Colonic mucosa (tissue), 4 donors: ENCODE measurements at regions not wholly inside any gene's neighbourhood (a gene's known extent, or its start where the extent isn't known, plus 50 kb on each side); places are given as distances from the start of the nearest gene placed in this dataset.

ENCODE experiments used
- DNase-seq: peaks from one replicate; pipeline ENCODE4 v3.0.0-alpha.2; 2020
- H3K27ac ChIP-seq: fragments of 200-600 bp; one replicate; pipeline ENCODE4 v1.8.0; 2021
- H3K27me3 ChIP-seq: fragments of 200-600 bp; one replicate; pipeline ENCODE4 v1.8.0; 2021
- H3K36me3 ChIP-seq: fragments of 200-600 bp; one replicate; pipeline ENCODE4 v1.8.0; 2021
- H3K4me1 ChIP-seq: fragments of 200-600 bp; one replicate; pipeline ENCODE4 v1.8.0; 2021; ENCODE audit warnings: mild to moderate bottlenecking
- H3K4me3 ChIP-seq: fragments of 200-600 bp; one replicate; pipeline ENCODE4 v1.8.0; 2021
- H3K9ac ChIP-seq, 2 donors: one replicate each; pipeline ENCODE4 v1.7.0; 2013; ENCODE audit warnings: control low read depth in 2 of 2, low read depth in 2 of 2, low read length in 2 of 2
- H3K9me3 ChIP-seq: fragments of 200-600 bp; one replicate; pipeline ENCODE4 v1.8.0; 2021
- intact Hi-C: fragments of 100-400 bp; cut with DNase I; formaldehyde crosslinking; loops from one replicate; pipeline ENCODE4 v1.14.1; 2022
- TF ChIP-seq, protein P1 (sequence below): fragments of 200-600 bp; IDR thresholded peaks from one replicate; pipeline ENCODE4 v1.8.0; 2022; ENCODE audit warnings: antibody characterized with exemption, mild to moderate bottlenecking
- donor health status: healthy.
- donor health status: DM: no; HTN: no; CAD: no.
- donor health status: DM: no; HTN: no; CAD: no.

DNA sequence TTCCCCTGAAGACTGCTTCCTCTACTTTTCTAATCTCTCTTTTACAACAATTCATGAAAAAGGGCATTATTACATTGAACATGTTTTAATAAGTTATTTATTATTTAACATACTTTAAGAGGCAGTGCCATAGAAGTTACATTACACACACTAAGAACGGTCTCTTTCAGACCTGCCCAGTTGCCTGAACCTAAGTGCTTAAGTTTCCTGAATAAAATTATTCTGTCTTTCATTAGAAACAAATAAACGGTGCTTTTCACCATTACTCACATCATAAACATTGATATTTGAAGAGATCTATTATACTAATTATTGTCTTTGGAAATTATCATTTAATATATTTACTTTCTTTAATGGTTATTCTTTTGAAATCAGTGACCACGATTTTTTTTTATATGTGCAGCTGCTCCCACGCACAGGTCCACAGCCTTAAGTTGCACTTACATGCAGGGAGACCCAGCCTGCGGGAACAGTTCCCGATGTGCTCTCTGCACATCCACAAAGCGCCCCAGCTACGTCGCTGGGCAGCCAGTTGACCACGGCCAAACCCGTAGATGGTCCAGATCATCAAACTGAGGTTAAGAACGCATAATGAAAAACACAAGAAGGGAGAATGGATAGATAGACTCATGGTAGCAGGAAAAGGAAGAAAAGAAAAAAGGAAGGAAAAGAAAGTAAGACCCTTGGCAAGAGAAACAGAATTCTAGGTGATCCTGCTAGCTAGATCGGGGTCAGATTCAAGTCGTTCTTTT, 437.0 kb upstream of the MGMT start:
- no peak overlapping the region for H3K4me3 ChIP-seq
- DNase-seq = no peak
- no peak overlapping the region for H3K9ac ChIP-seq
- TF ChIP-seq, protein P1, sequence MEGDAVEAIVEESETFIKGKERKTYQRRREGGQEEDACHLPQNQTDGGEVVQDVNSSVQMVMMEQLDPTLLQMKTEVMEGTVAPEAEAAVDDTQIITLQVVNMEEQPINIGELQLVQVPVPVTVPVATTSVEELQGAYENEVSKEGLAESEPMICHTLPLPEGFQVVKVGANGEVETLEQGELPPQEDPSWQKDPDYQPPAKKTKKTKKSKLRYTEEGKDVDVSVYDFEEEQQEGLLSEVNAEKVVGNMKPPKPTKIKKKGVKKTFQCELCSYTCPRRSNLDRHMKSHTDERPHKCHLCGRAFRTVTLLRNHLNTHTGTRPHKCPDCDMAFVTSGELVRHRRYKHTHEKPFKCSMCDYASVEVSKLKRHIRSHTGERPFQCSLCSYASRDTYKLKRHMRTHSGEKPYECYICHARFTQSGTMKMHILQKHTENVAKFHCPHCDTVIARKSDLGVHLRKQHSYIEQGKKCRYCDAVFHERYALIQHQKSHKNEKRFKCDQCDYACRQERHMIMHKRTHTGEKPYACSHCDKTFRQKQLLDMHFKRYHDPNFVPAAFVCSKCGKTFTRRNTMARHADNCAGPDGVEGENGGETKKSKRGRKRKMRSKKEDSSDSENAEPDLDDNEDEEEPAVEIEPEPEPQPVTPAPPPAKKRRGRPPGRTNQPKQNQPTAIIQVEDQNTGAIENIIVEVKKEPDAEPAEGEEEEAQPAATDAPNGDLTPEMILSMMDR = no peak
- no peaks in the 10 kb centered on the region for H3K36me3 ChIP-seq
- H3K9me3 ChIP-seq = no peaks in the 10 kb centered on the region
- intact Hi-C loops = no loop called here
- no peak overlapping the region for H3K27ac ChIP-seq
- no peaks in the 10 kb centered on the region for H3K27me3 ChIP-seq
- H3K4me1 ChIP-seq = no peaks in the 10 kb centered on the region

GRCh38 chr10:129030603-129030895, 436.5 kb upstream of the MGMT start:
- intact Hi-C loops = no loop called here

GRCh38 chr10:129030996-129031843, 435.8 kb upstream of the MGMT start:
- Histone ChIP-seq H3K27ac (no peak overlapping the region), H3K4me3 (no peak overlapping the region), H3K36me3 (no peaks in the 10 kb centered on the region), H3K9ac (no peak overlapping the region), H3K27me3 (no peaks in the 10 kb centered on the region), H3K9me3 (no peaks in the 10 kb centered on the region), H3K4me1 (no peaks in the 10 kb centered on the region)
- intact Hi-C loops = no loop called here
- TF ChIP-seq, protein P1 = peak; percentile 74
- DNase-seq = peak; percentile 29

More at GRCh38 chr10:129030603-129030895, 436.5 kb upstream of the MGMT start:
- TF ChIP-seq, protein P1 = no peak
- no peak overlapping the region for H3K27ac ChIP-seq
- H3K4me3 ChIP-seq = no peak overlapping the region
- H3K9ac ChIP-seq = no peak overlapping the region
- no peaks in the 10 kb centered on the region for H3K4me1 ChIP-seq
- H3K27me3 ChIP-seq = no peaks in the 10 kb centered on the region
- H3K36me3 ChIP-seq = no peaks in the 10 kb centered on the region
- DNase-seq = no peak
- H3K9me3 ChIP-seq = no peaks in the 10 kb centered on the region

- DNase-seq = no peak
- H3K9ac ChIP-seq = no peak overlapping the region
- H3K27ac ChIP-seq = no peak overlapping the region
- intact Hi-C loops = loop anchor here (2.0 kb wide), 1 partner anchor 939 kb away; no protein-coding TSS in a partner anchor
- no peaks in the 10 kb centered on the region for H3K9me3 ChIP-seq
- no peak overlapping the region for H3K4me3 ChIP-seq
- H3K27me3 ChIP-seq = no peaks in the 10 kb centered on the region
- TF ChIP-seq, protein P1 = no peak
- H3K36me3 ChIP-seq = no peaks in the 10 kb centered on the region
- H3K4me1 ChIP-seq = no peaks in the 10 kb centered on the region
These were observed 435.2 kb upstream of the MGMT start for GRCh38 chr10:129031844-129032150.

- TF ChIP-seq, protein P1 = no peak
- H3K4me3 ChIP-seq = no peak overlapping the region
- no peak overlapping the region for H3K27ac ChIP-seq
- no peaks in the 10 kb centered on the region for H3K27me3 ChIP-seq
- H3K36me3 ChIP-seq = no peaks in the 10 kb centered on the region
- no peak overlapping the region for H3K9ac ChIP-seq
- no peak for DNase-seq
- H3K9me3 ChIP-seq = no peaks in the 10 kb centered on the region
- intact Hi-C loops = loop anchor here (2.0 kb wide), 1 partner anchor 938 kb away; no protein-coding TSS in a partner anchor
- H3K4me1 ChIP-seq = no peaks in the 10 kb centered on the region
These were observed 434.4 kb upstream of the MGMT start for GRCh38 chr10:129032372-129033313.
